T-helper 22 cell (primary cell): ENCODE measurements at regions not wholly inside any gene's neighbourhood (a gene's known extent, or its start where the extent isn't known, plus 50 kb on each side); places are given as distances from the start of the nearest gene placed in this dataset.
"Not testable (repeated sequence)": the region's sequence is repeated elsewhere in the genome, so short reads cannot be mapped to it uniquely, and the experiment has no call there.

Source experiments
- DNase-seq: peaks from one replicate; pipeline ENCODE4 v3.0.0-alpha.2; 2020; ENCODE audit warnings: low read depth

DNA sequence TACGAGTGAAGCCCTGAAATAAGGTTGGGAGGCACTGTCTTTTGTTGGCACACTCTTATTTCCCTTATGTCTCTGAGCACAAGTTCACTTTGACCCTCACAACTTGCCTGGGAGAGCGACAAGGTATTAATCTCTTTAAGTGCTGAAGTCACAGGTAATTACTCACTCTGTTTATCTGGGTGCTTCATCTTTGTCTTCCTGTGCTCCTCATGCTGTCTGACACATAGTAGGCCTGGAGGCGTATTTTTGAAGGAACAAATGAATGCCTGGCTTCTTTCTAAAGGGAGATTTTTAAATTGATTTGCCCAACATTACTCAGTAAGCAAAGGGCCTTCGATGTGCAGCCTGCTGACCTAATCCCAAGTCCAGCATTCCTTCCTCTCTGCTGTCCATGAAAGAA is 507.1 kb upstream of the TNP1 start:
- DNase-seq = no peak

DNA sequence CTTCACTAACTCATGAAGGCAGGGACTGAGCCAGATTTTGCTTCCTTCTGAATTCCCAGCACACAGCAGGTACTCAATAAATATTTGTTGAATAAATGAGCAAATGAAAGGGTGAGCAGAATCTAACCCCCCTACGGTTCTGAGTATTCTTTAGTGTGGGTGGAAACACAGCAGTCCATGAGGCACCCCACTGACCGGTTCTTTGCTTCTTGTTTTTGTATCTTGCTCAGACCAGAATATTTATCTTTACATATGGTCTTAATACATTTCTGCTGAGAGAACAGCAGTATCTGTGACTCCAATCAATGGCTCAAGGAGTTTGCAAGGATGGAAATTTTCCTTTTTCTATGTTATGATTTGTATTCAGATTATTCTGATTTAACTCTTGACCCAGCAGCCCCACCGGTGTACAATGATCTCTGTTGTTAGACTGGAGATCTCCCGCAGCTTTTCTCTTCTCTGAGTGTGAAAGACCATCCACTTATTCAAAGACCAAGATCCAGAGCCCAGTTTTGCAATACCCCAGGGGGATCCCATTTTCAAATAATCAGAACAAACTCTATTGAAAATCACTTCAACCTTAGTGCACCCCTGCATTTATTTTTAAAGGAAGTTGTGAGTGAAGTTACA is 506.5 kb upstream of the TNP1 start:
- DNase-seq = no peak

DNA sequence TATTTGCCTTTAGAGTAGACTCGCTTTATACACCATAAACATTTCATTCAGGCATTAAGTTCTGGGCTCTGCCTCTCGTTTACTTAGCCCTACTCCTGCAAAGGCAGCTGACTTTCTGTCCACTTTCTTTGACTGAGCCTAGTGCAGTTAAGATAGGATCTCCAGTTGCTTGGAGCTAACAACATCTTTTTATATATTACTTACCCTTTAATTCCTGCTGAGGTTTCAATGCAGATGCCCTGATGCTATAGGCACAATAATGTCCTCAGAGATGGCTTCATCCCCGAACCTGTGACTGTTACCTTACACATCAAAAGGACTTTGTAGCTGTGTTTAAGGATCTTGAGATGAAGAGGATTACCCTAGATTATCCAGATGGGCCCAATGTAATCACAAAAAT is 505.8 kb upstream of the TNP1 start:
- DNase-seq = no peak

DNA sequence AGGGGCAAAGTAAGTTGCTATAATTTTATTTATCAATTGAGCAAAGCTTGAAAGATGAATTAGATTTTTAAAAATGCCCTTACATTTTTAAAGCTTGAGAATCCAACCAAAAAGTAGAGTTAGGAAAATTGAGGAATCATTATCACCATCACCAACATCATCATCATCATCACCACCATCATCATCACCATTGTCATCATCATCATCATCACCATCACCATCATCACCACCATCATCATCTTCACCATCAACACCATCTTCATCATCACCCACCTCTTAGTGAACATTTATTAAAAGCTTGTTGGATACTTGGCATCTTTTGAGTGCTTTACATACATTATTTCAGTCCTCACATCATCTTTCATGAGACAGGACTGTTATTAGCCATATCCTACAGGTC is 504.4 kb upstream of the TNP1 start:
- no peak for DNase-seq

DNA sequence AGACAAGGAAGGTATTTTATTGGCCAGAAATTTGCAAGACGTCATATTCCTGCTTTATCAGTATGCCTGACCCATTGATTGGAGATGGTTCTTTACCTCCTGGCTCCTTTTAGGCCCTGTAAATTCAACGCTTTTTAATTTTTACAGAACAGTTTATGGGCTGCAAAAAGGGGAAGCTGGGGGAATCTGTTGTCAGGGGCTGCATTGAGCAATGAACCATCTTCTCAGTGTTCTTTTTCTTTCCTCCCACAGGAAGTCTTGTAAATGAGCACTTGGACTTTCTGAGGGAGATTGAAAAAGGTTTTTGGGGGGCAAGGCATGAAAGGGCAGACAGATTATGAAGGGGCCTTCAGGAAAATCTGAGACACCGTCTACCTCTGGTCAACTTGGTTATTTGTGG is 503.6 kb upstream of the TNP1 start:
- DNase-seq = no peak

DNA sequence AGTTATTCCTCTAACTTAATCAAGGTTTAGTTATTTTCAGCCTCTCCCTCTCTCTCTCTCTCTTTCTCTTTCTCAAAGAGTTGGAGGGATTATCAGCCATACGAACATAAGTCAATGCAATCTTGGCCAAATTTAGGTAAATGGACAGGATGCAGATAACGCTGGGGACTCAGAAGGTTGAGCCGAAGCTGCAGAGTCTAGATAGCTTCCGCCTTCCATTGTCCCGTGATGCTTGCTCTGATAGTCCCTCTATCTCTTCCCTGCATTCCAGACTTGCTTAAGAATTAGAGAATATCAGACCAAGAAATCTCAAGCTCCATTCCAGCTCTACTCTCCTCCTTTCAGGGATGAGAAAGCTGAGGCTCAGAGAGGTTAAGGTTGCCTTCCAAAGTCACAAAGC is 502.8 kb upstream of the TNP1 start:
- DNase-seq = no peak

DNA sequence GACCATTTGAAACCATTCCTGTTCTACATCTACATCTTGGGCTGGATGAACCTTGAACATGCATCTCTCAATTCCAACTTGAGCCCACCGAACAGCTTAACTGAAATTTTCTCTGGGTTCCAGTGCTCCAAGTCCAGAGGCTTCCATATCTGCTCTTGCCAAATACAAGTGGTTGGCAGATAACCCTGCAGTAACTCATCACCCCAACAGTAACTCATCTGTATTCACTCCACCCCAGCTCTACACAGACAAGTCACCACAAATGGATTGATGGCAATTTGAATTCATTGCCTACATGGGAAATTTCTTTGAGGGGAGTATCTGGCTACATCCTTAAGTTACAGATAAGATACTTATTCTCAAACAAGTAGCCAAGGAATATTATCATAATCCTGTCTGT is 502.4 kb upstream of the TNP1 start:
- no peak for DNase-seq

DNA sequence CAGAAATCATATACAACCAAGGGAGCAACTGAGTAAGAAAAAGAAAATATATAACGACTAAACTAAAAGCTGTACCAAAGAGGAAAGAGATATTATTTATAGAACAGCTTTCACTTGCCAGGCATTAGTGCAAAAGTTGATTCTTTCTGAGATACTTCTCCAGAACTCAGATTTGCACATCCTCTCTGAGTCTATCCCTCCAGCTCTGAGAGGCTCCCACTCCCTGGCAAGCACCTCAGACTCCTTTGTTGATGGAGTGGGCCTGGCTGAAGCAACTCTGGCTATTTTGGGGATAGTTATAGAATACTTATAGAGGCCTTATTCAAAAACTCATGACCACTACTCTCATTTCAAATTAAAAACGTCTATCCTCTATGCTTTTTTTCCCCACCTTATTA is 501.6 kb upstream of the TNP1 start:
- DNase-seq = no peak

DNA sequence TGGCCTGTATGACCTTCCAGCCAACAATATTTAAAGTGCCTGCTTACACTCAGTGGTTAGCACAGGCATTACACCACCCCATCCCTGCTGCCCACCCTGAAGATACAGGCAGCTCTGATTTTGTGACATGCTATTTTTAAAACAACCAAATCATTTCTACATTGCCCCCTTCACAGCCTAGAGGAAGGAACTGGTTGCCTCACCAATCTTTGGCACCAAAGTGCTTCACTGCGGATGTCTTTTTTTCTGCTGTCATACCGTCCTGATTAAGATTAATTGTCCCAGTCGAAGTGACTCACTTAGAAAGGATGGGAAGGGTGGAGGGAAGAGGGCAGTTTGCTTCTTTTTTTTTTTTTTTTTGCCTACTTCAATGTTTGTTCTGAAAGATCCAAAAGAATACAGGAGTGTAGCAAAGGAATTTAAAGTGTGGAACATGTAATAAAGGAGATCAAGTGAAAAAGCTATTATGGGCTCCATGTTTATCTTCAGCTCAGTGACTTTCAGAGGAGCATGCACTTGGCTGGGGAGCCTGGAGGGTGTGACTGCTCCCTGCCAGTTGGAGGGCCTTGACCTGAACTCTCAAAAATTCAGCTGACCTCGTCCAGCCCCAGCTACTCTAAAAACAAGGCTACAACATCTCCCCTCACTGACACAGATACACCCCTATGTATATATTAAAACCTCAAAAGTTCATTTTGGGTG is 501.1 kb upstream of the TNP1 start:
- no peak for DNase-seq

DNA sequence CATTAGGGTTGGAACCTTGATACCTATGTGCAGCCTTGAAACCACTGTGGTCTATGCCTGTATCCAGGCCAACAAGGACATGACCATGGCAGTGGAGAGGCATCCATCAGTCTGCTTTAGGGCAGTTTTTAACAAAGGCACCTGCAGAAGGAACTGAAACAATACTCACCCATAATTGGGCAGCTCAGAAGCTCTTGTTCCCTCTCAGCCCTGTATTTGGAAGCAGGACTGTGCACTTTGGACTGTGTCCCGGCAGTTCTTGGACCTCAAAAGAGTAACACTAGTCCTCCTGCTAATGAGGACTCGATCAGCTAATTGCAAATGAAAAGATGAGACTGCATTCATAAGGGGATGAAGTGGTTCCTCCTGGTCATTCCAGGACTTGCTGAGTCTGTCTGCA is 500.2 kb upstream of the TNP1 start:
- DNase-seq = no peak

DNA sequence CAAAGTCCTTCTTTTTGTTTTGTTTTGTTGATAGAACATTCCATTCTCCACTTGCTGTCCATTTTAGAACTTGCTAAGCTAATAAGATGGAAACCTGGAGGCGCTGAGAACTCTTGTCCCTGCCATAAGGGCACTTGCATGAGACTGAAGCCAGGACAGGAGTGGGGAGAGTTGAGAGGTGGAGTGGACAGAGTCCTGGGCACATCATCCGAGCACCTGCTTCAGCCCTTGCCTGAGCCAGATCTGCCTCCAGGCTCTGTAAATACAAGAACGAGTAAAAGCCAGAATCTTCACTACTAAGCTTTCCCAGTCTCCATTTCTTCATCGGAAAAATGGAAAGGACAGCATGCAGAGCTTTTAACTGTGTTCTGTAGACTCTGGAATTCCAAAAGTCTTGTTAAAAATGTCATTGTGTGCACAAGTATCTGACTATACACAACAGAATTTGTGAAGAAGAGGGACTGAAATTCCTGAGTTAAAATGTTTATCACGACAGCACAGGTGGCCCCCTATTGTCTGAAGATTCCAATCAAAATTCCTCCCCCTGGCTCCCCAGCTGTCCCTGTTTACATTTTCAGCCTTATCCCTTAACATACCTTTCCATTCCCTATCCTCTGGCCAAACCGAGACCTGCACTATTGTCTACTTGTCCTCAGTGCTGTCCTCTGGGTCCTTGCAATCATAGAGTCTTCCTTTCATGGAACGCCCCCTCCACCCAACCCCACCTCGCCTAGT is 498.2 kb upstream of the TNP1 start:
- DNase-seq = no peak

DNA sequence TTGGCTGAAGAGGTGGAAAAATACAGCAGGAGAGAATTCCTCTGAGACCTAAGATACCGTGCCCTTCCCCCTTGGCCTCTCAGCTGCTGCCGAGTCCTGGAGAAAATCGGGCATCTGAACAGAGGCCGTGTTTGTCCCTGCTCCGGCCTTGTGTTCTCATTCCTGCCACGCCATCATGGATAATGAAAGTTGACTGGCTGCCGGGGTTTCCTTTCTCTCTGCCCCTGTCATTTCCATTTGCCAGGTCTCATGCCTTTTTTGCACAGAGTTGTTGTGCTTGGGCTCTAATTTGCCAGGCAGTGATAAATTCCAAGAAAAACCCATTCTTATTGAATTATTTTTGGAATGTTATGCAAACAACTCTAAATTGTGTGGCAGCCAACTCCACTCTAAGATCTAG is 496.9 kb upstream of the TNP1 start:
- DNase-seq = no peak

DNA sequence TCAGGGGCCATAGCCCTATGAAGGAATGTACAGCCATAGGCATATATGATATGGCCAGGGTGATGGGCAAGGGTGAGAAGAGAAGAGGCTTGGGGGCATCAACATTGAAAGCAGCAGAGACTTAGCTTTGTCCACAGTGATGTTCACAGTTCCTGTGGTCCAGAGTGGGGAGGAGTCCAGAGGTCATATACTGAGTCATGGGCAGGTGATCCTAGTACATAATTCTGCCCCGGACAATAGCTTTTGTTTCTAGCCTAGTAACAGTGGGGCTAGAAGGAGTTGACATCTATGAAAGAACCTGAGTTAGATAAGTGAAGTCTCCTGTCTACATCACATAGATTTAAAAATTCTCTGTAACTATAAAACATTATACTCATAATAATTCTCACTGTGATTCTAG is 496.3 kb upstream of the TNP1 start:
- no peak for DNase-seq

DNA sequence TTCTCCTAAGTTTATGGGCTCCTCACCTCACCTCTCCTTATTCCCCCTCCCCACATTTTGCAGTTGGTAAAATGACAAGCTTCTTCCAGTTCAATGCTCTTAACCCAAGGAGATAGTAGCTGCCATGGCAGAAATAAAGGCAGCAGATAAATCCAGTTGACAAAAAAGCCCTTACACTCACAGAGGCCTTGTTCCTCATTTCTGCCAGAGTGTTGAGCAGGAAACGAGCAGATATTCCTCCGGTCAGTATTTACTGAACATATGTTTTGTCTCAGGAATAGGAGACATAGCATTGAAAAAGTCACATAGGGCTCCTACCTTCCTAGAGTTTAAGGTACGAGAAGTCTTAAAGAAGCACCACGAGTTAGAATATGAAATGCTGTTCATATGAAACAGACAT is 493.7 kb upstream of the TNP1 start:
- no peak for DNase-seq

DNA sequence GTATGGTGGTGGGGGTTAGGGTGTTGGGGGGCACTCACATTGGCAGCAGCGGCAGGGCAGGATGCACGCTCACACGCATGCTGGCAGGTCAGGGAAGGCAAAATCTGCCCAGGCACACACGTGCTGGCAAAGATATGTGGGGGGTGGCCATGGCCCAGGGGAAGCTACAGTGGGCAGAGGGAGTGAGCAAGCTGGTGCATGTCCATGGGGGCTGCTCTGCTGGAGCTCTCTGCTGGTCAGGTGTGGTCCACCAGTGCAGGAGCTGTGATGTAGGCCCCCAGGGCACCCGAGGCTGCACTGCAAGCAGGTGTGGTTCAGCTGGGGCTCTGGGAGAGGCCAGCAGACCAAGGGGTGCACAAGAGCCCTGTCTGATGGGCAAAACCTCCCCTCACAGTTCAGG is 491.5 kb upstream of the TNP1 start:
- DNase-seq = no peak

DNA sequence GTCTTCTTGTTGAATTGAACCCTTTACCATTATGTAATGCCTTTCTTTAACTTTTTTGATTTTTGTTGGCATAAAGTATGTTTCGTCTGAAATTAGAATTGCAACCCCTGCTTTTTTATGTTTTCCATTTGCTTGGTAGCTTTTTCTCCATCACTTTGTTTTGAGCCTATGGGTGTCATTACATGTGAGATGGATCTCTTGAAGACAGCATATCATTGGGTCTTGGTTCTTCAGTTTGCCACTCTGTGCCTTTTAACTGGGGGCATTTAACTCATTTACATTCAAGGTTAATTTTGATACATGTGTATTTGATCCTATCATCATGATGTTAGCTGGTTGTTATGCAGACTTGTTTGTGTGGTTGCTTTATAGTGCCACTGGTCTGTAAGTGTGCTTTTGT is 489.4 kb upstream of the TNP1 start:
- no peak for DNase-seq

DNA sequence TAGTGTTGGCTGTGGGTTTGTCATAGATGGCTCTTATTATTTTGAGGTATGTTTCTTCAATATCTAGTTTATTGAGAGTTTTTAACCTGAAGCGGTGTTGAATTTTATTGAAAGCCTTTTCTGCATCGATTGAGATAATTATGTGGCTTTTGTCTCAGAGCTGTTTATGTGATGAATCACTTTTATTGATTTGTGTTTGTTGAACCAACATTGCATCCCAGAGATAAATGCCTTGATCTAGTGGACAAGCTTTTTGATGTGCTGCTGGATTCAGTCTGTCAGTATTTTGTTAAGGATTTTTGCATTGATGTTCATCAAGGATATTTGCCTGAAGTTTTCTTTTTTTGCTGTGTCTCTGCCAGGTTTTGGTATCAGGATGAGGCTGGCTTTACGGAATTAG is 487.8 kb upstream of the TNP1 start:
- not testable (repeated sequence) for DNase-seq

DNA sequence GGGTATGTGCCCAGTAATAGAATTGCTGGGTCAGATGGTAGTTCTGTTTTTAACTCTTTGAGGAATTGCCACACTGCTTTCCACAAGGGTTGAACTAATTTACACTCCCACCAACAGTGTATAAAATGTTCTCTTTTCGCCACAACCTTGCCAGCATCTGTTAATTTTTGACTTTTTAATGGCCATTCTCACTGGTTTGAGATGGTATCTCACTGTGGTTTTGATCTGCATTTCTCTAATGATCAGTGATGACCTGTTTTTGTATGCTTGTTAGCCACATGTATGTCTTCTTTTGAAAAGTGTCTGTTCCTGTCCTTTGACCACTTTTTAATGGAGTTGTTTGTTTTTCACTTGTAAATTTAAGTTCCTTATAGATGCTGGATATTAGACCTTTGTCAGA is 486.2 kb upstream of the TNP1 start:
- DNase-seq = not testable (repeated sequence)

DNA sequence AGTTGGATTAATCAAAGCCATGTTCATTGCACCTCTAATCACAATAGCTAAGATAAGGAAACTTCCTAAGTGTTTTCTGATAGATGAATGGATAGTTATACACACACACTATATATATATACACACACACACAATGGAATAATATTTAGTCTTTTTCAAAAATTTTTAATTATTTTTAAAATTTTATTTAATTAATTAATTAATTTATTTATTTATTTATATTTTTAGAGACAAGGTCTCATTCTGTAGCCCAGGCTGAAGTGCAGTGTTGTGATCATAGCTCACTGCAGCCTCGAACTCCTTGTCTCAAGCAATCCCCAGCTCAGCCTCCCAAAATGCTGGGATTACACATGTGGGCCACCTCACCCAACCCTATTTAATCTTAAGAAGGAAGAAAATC is 481.0 kb upstream of the TNP1 start:
- DNase-seq = no peak

DNA sequence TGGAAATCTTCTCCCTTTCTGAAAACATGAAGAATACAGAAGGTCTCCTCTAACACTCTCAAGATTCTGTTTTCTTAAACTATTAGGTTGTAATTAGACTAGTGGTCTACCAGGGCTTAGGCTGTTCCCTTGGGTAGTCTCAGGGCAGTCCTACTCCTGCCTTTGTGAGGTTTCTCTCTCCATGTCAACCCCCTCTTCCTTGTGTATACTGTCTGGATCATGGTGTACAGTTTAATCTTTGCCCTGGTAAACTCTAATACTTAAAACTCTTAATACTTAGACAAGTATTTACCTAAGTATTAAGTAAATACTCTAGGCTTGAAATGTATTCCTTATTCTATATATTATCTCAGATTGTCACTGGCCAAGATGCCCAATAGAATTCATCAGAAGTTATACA is 480.3 kb upstream of the TNP1 start:
- DNase-seq = no peak

DNA sequence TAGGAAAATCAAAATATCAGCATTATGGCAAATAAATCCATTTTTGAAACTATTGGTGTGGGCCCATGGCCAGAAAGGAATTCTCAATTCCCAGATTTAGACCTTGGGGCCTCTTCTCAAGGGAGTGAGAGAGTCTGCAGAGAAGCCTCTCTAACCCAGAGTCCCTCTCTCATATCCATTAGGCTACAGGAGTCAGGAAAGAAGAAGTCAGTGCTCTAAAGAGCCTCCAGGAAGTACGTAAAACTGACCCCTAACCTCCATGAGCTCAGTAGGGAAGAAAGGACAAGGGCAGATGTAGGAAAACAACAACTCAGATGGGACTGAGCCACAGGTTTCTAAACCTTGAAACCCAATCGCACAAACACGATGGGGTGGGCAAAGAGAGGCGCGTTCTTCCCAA is 479.9 kb upstream of the TNP1 start:
- no peak for DNase-seq

DNA sequence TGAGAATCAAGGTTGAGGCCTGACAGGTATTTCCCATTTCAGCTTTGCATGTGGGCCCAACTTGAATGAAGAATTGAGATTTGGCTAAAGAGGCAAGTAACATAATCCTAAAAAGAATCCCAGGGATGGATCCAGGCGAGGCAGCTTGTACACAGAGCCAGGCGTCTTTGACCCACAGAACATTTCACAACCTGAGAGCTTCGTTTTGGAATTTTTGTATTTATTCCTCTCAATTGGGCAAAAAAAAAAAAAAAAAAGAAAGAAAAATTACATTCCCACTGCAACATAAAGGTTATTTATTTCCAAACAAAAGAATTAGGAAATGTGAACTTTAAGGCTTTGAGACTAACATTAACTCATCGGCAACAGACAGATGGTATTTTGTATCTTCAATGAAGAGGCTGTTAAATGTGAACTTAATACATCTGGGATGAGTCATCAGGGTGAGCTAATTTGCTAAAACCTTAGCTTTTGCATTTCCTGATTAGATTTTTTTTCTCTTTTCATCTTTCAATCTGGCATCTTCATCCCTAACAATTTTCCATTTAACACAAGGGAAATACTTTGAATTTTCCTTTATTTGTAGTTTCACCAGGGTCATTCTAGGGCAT is 478.5 kb upstream of the TNP1 start:
- DNase-seq = no peak

DNA sequence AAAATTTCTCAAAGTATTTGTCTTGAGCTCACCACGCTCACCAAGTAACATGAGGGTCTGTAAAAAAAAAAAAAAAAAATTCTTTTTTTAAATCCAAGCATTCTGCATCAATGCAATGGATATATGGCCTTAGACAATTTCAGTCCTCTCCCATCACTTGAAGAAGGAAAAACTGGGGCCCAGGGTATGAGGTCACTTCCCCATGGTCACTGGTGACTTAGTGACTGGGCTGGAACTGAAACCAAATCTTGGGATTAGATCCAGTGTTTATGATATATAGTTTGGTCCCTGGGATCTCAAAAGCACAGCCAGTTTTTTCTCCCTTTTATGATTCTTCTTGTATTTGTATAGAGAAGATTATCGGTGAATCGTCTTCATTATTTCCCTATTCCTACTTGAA is 477.9 kb upstream of the TNP1 start:
- no peak for DNase-seq
